ENCODE measurements at regions not wholly inside any gene's neighbourhood (a gene's known extent, or its start where the extent isn't known, plus 50 kb on each side); places are given as distances from the start of the nearest gene placed in this dataset.

- TF ChIP-seq CTCF (IDR thresholded peaks at IDR 0.05) (no peak), EZH2 (IDR thresholded peaks at IDR 0.05; ENCODE audit: borderline replicate concordance, insufficient read depth, low read depth, low read length, poor library complexity, severe bottlenecking) (no peak)
Measured at GRCh38 chr3:101946906-101947305, 97.6 kb downstream of the NFKBIZ start.

All from B cell (primary cell).